ENCODE measurements at regions not wholly inside any gene's neighbourhood (a gene's known extent, or its start where the extent isn't known, plus 50 kb on each side); places are given as distances from the start of the nearest gene placed in this dataset.

DNA sequence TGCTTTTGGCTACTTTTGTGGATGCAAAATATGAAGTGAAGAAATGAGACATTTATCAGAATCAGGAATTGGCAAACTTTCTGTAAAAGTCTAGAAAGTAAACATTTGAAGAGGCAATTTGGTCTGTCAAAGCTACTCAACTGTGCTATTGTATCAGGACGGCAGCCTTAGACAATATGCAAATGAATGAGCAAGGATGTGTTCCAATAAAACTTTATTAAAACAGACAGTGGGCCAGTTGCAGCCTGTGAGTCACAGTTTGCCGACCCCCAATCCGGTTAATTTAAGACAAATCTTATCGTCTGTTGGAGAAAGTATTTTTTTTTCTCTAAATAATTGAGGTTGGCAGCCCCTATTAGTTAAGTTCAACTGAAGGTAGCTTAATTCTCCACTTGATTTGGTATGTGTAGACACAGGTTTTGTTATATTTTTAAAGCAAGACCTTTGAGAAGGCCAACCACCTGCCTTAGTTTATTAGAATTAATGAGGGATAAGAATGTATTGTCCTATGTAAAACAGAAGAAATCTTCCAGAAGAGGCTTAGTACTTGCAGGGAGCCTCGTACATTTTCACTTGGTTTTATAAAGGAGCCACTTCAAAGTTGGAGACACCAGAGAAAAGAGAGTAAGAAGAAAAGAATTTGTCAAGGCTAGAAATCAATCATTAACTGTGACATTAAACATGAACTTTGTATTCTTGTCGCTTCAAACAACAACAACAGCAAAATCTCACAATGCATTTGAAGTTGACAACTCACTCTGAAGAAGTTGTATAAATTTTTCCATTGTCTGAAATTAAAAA lies 81.6 kb upstream of the FAT1 start (continued):
- TF ChIP-seq, protein P1, sequence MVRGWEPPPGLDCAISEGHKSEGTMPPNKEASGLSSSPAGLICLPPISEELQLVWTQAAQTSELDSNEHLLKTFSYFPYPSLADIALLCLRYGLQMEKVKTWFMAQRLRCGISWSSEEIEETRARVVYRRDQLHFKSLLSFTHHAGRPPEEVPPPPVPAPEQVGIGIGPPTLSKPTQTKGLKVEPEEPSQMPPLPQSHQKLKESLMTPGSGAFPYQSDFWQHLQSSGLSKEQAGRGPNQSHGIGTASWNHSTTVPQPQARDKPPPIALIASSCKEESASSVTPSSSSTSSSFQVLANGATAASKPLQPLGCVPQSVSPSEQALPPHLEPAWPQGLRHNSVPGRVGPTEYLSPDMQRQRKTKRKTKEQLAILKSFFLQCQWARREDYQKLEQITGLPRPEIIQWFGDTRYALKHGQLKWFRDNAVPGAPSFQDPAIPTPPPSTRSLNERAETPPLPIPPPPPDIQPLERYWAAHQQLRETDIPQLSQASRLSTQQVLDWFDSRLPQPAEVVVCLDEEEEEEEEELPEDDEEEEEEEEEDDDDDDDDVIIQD (CRISPR knock-in tag; IDR thresholded peaks at IDR 0.05; ENCODE audit: low read depth) = peak; percentile 63; the same call in 1 of the 2 replicates
- no peak; the same call in 1 of the 2 replicates for TF ChIP-seq NR2F6 (IDR thresholded peaks at IDR 0.05)
- TF ChIP-seq NR2F6 (CRISPR knock-in tag; IDR thresholded peaks at IDR 0.05) = peak; percentile 15; the same call in 1 of the 2 replicates
- TF ChIP-seq CEBPG (CRISPR knock-in tag; IDR thresholded peaks at IDR 0.05) = no peak
- TF ChIP-seq ZBTB14 (CRISPR knock-in tag; IDR thresholded peaks at IDR 0.05) = no peak
- 0 out of 2 replicates have a peak, but pooled peaks have one; percentile 24 for TF ChIP-seq FOSL1 (CRISPR knock-in tag; IDR thresholded peaks at IDR 0.05; ENCODE audit: borderline replicate concordance)
- TF ChIP-seq ZEB1 (IDR thresholded peaks at IDR 0.05; ENCODE audit: insufficient replicate concordance, low read depth) = no peak
- TF ChIP-seq ZNF589 (CRISPR knock-in tag; conservative IDR thresholded peaks at IDR 0.05) = no peak
- no peak for TF ChIP-seq CREB1 (IDR thresholded peaks at IDR 0.05)
- TF ChIP-seq CREB1 (CRISPR knock-in tag; IDR thresholded peaks at IDR 0.05) = 0 out of 2 replicates have a peak, but pooled peaks have one; percentile 15
- no peak for TF ChIP-seq DPF2 (CRISPR knock-in tag; IDR thresholded peaks at IDR 0.05; ENCODE audit: borderline replicate concordance, low read depth)
- 0 out of 2 replicates have a peak, but pooled peaks have one; percentile 5 for TF ChIP-seq KAT8 (CRISPR knock-in tag; IDR thresholded peaks at IDR 0.05)
- TF ChIP-seq GMEB1 (CRISPR knock-in tag; IDR thresholded peaks at IDR 0.05; ENCODE audit: borderline replicate concordance) = no peak
- peak; percentile 17; the same call in 1 of the 2 replicates for TF ChIP-seq POGZ (CRISPR knock-in tag; IDR thresholded peaks at IDR 0.05)
- no peak for TF ChIP-seq HDAC1 (CRISPR knock-in tag; IDR thresholded peaks at IDR 0.05)
- 0 out of 2 replicates have a peak, but pooled peaks have one; percentile 7 for TF ChIP-seq THAP11 (CRISPR knock-in tag; IDR thresholded peaks at IDR 0.05)
- peak; percentile 54; the same call in 1 of the 2 replicates for TF ChIP-seq FOXK2 (IDR thresholded peaks at IDR 0.05)
- TF ChIP-seq ZNF430 (CRISPR knock-in tag; IDR thresholded peaks at IDR 0.05) = no peak
- peak; percentile 14; the same call in 1 of the 2 replicates for TF ChIP-seq ZFP1 (CRISPR knock-in tag; IDR thresholded peaks at IDR 0.05)
- no peak for TF ChIP-seq ZNF549 (CRISPR knock-in tag; IDR thresholded peaks at IDR 0.05)
- no peak for TF ChIP-seq ZNF780A (CRISPR knock-in tag; IDR thresholded peaks at IDR 0.05)
- no peak for TF ChIP-seq ZNF687 (CRISPR knock-in tag; IDR thresholded peaks at IDR 0.05)
- peak; percentile 77 for TF ChIP-seq HNF4A (CRISPR knock-in tag; IDR thresholded peaks at IDR 0.05)
- no peak for TF ChIP-seq ZNF382 (CRISPR knock-in tag; IDR thresholded peaks at IDR 0.05; ENCODE audit: borderline replicate concordance)
